Right cardiac atrium (tissue), 5 donors: ENCODE measurements at regions not wholly inside any gene's neighbourhood (a gene's known extent, or its start where the extent isn't known, plus 50 kb on each side); places are given as distances from the start of the nearest gene placed in this dataset.
"Not testable (repeated sequence)": the region's sequence is repeated elsewhere in the genome, so short reads cannot be mapped to it uniquely, and the experiment has no call there.

ENCODE experiments used
- ATAC-seq, 2 donors: fragments of 200-7000 bp; cut with Tn5 transposase; one replicate each; pipeline versions ENCODE4 v1.8.0 to v1.9.1; 2020; ENCODE audit warnings: moderate library complexity in 2 of 2, mild to moderate bottlenecking in 1 of 2
- DNase-seq, 3 donors: peaks; one replicate each; pipeline ENCODE4 v3.0.0-alpha.2; 2020
- H3K27ac ChIP-seq: one replicate; pipeline ENCODE4 v1.5.1; 2013; ENCODE audit warnings: mild to moderate bottlenecking, low read length, control low read depth, moderate library complexity
- H3K27me3 ChIP-seq: one replicate; pipeline ENCODE4 v1.6.1; 2013; ENCODE audit not compliant: control insufficient read depth, insufficient read depth
- H3K4me1 ChIP-seq: one replicate; pipeline ENCODE4 v1.6.1; 2013; ENCODE audit warnings: low read length; ENCODE audit not compliant: control insufficient read depth, insufficient read depth
- H3K4me3 ChIP-seq: one replicate; pipeline ENCODE4 v1.5.1; 2013; ENCODE audit warnings: low read length, control low read depth
- H3K9me3 ChIP-seq: one replicate; pipeline ENCODE4 v1.6.1; 2013; ENCODE audit warnings: low read length; ENCODE audit not compliant: control insufficient read depth
- WGBS: extraction: QIAGEN DNeasy Blood & Tissue Kit; methylation state at CpG from one replicate; pipeline ENCODE4 v1.1.7; 2013; 5-methylcytosine and 5-hydroxymethylcytosine counted together
- intact Hi-C, 4 donors: fragments of 100-400 bp; cut with DNase I; formaldehyde crosslinking; loops; one replicate each; pipeline versions ENCODE4 v1.11.0 to v1.14.0; 2022 to 2023
- donor health status: healthy with polysubstance abuse.
- donor health status: DM: no; HTN: yes; CAD: no.
- donor health status: DM: no; HTN: no; CAD: no.
- donor health status: DM: no; HTN: yes; CAD: no; lungs with severe emphysema.
- donor health status: DM: yes; HTN: yes; CAD: no.

GRCh38 chr14:43116341-43116740 lies 1390.7 kb downstream of the FSCB start:
- no peaks in the 10 kb centered on the region for H3K9me3 ChIP-seq
- 57% methylated on average over 3 of the region's 3 CpGs for WGBS
- DNase-seq: no peak
- no peak overlapping the region for H3K4me3 ChIP-seq
- no peak for ATAC-seq
- intact Hi-C loops: no loop called here
- no peaks in the 10 kb centered on the region for H3K27me3 ChIP-seq
- H3K27ac ChIP-seq: no peak overlapping the region
- no peaks in the 10 kb centered on the region for H3K4me1 ChIP-seq

- intact Hi-C loops: no loop called here
- whole genome bisulfite sequencing: 52% methylated on average over 2 of the region's 2 CpGs
- no peaks in the 10 kb centered on the region for H3K27me3 ChIP-seq
- no peak overlapping the region for H3K27ac ChIP-seq
- no peaks in the 10 kb centered on the region for H3K4me1 ChIP-seq
- DNase-seq (no peak), ATAC-seq (no peak)
- no peaks in the 10 kb centered on the region for H3K9me3 ChIP-seq
- H3K4me3 ChIP-seq: no peak overlapping the region
Measured at GRCh38 chr14:43105305-43105704, 1401.8 kb downstream of the FSCB start.

- no peaks in the 10 kb centered on the region for H3K4me1 ChIP-seq
- no peak overlapping the region for H3K27ac ChIP-seq
- no peak overlapping the region for H3K4me3 ChIP-seq
- no peak for DNase-seq
- no peaks in the 10 kb centered on the region for H3K9me3 ChIP-seq
- 92% methylated on average over 1 of the region's 1 CpG for WGBS
- H3K27me3 ChIP-seq: no peaks in the 10 kb centered on the region
- intact Hi-C loops: no loop called here
- no peak for ATAC-seq
Measured at GRCh38 chr14:43090380-43090779, 1416.7 kb downstream of the FSCB start.

GRCh38 chr14:43087666-43088065 lies 1419.4 kb downstream of the FSCB start:
- Histone ChIP-seq H3K9me3 (no peaks in the 10 kb centered on the region), H3K27me3 (no peaks in the 10 kb centered on the region), H3K4me1 (no peaks in the 10 kb centered on the region), H3K4me3 (no peak overlapping the region), H3K27ac (no peak overlapping the region)
- intact Hi-C loops: no loop called here
- DNase-seq: no peak
- WGBS: 38% methylated on average over 2 of the region's 2 CpGs
- no peak for ATAC-seq

- no peak overlapping the region for H3K27ac ChIP-seq
- H3K27me3 ChIP-seq: no peaks in the 10 kb centered on the region
- DNase-seq: no peak
- no peaks in the 10 kb centered on the region for H3K4me1 ChIP-seq
- H3K9me3 ChIP-seq: no peaks in the 10 kb centered on the region
- WGBS: 77% methylated on average over 1 of the region's 1 CpG
- ATAC-seq: no peak
- intact Hi-C loops: no loop called here
- H3K4me3 ChIP-seq: no peak overlapping the region
Measured at GRCh38 chr14:43085819-43086218, 1421.3 kb downstream of the FSCB start.

- ATAC-seq, H3K4me3 ChIP-seq, H3K9me3 ChIP-seq, H3K4me1 ChIP-seq, intact Hi-C loops, H3K27me3 ChIP-seq, DNase-seq, H3K27ac ChIP-seq: not testable (repeated sequence)
- WGBS: 91% methylated on average over 2 of the region's 3 CpGs
Measured at GRCh38 chr14:43067372-43067771, 1439.7 kb downstream of the FSCB start.

- no peak overlapping the region for H3K4me3 ChIP-seq
- H3K9me3 ChIP-seq: no peaks in the 10 kb centered on the region
- ATAC-seq: no peak
- no peaks in the 10 kb centered on the region for H3K27me3 ChIP-seq
- no peaks in the 10 kb centered on the region for H3K4me1 ChIP-seq
- H3K27ac ChIP-seq: no peak overlapping the region
- intact Hi-C loops: no loop called here
- 38% methylated on average over 1 of the region's 1 CpG for WGBS
- no peak for DNase-seq
Measured at GRCh38 chr14:43056106-43056505, 1449.4 kb downstream of the LRFN5 start.

- H3K4me1 ChIP-seq: no peaks in the 10 kb centered on the region
- ATAC-seq (no peak), DNase-seq (no peak)
- intact Hi-C loops: no loop called here
- 87% methylated on average over 1 of the region's 1 CpG for WGBS
- H3K27ac ChIP-seq: no peak overlapping the region
- no peaks in the 10 kb centered on the region for H3K27me3 ChIP-seq
- H3K4me3 ChIP-seq: no peak overlapping the region
- no peaks in the 10 kb centered on the region for H3K9me3 ChIP-seq
Measured at GRCh38 chr14:43052897-43053296, 1446.2 kb downstream of the LRFN5 start.

GRCh38 chr14:43043850-43044249 lies 1437.2 kb downstream of the LRFN5 start:
- DNase-seq (no peak), ATAC-seq (no peak)
- Histone ChIP-seq H3K27ac (no peak overlapping the region), H3K27me3 (no peaks in the 10 kb centered on the region), H3K4me1 (no peaks in the 10 kb centered on the region), H3K9me3 (no peaks in the 10 kb centered on the region), H3K4me3 (no peak overlapping the region)
- intact Hi-C loops: no loop called here

- ATAC-seq: no peak
- Histone ChIP-seq H3K9me3 (no peaks in the 10 kb centered on the region), H3K4me1 (no peaks in the 10 kb centered on the region), H3K27me3 (no peaks in the 10 kb centered on the region), H3K4me3 (no peak overlapping the region), H3K27ac (no peak overlapping the region)
- DNase-seq: no peak
- 48% methylated on average over 2 of the region's 2 CpGs for WGBS
- intact Hi-C loops: no loop called here
Measured at GRCh38 chr14:43042408-43042807, 1435.7 kb downstream of the LRFN5 start.

GRCh38 chr14:43041976-43042375 lies 1435.3 kb downstream of the LRFN5 start:
- H3K4me1 ChIP-seq: no peaks in the 10 kb centered on the region
- H3K27ac ChIP-seq: no peak overlapping the region
- no peaks in the 10 kb centered on the region for H3K9me3 ChIP-seq
- DNase-seq (no peak), ATAC-seq (no peak)
- no peaks in the 10 kb centered on the region for H3K27me3 ChIP-seq
- H3K4me3 ChIP-seq: no peak overlapping the region
- 68% methylated on average over 3 of the region's 3 CpGs for WGBS
- intact Hi-C loops: no loop called here

GRCh38 chr14:43041207-43041606 lies 1434.5 kb downstream of the LRFN5 start:
- intact Hi-C loops: no loop called here
- DNase-seq: no peak
- no peak for ATAC-seq
- 83% methylated on average over 3 of the region's 3 CpGs for WGBS
- Histone ChIP-seq H3K4me1 (no peaks in the 10 kb centered on the region), H3K27me3 (no peaks in the 10 kb centered on the region), H3K27ac (no peak overlapping the region), H3K9me3 (no peaks in the 10 kb centered on the region), H3K4me3 (no peak overlapping the region)
